CD14-positive monocyte (primary cell): ENCODE measurements at regions not wholly inside any gene's neighbourhood (a gene's known extent, or its start where the extent isn't known, plus 50 kb on each side); places are given as distances from the start of the nearest gene placed in this dataset.
A peak's percentile ranks its signal among the peaks of the same experiment; 100 is the strongest.

Source experiments
- DNase-seq, 3 donors: peaks; one replicate each; pipeline ENCODE4 v3.0.0-alpha.2; 2011 to 2022
- H2AFZ ChIP-seq: 2 replicates; pipeline ENCODE4 v1.6.0; 2012; ENCODE audit warnings: mild to moderate bottlenecking, low read depth, low read length, inconsistent platforms; ENCODE audit not compliant: insufficient read depth, poor library complexity, severe bottlenecking
- H3K27ac ChIP-seq, 2 donors: 1 replicate in 1 of 2; 2 replicates in 1 of 2; pipeline ENCODE4 v1.5.1; 2012 to 2013; ENCODE audit warnings: low read length in 2 of 2, control low read depth in 1 of 2, inconsistent platforms in 1 of 2, low read depth in 1 of 2, mild to moderate bottlenecking in 1 of 2
- H3K27me3 ChIP-seq, 2 donors: one replicate each; pipeline versions ENCODE4 v1.6.0 to v1.6.1; 2011 to 2013; ENCODE audit warnings: low read length in 2 of 2; ENCODE audit not compliant: control insufficient read depth in 2 of 2, insufficient read depth in 2 of 2
- H3K36me3 ChIP-seq, 2 donors: replicated peaks in 1 of 2; 1 replicate in 1 of 2; 2 replicates in 1 of 2; pipeline versions ENCODE4 v1.5.1 to v1.6.1; 2012 to 2013; ENCODE audit warnings: low read length in 2 of 2, control low read depth in 1 of 2, inconsistent platforms in 1 of 2, mild to moderate bottlenecking in 1 of 2; ENCODE audit not compliant: insufficient read depth in 2 of 2, control insufficient read depth in 1 of 2
- H3K4me1 ChIP-seq, 2 donors: 1 replicate in 1 of 2; 2 replicates in 1 of 2; pipeline versions ENCODE4 v1.5.1 to v1.6.1; 2012 to 2013; ENCODE audit warnings: low read length in 2 of 2, control low read depth in 1 of 2, inconsistent platforms in 1 of 2, mild to moderate bottlenecking in 1 of 2, moderate library complexity in 1 of 2; ENCODE audit not compliant: insufficient read depth in 2 of 2, control insufficient read depth in 1 of 2
- H3K4me2 ChIP-seq: replicated peaks from 2 replicates; pipeline ENCODE3; 2012; ENCODE audit warnings: low read length, moderate library complexity, mild to moderate bottlenecking; ENCODE audit not compliant: poor library complexity, severe bottlenecking; ENCODE audit errors: extremely low read depth
- H3K4me3 ChIP-seq, 3 experiments: fragments of 200-600 bp in 1 of 3; sonication (generic) in 1 of 3; replicated peaks in 1 of 3; 1 replicate in 2 of 3; 2 replicates in 1 of 3; pipeline ENCODE4 v1.5.1; 2011 to 2013; ENCODE audit warnings: low read length in 3 of 3, mild to moderate bottlenecking in 3 of 3, control low read depth in 2 of 3, low read depth in 2 of 3, inconsistent platforms in 1 of 3, moderate library complexity in 1 of 3
- H3K79me2 ChIP-seq: 2 replicates; pipeline ENCODE4 v1.6.0; 2012; ENCODE audit warnings: mild to moderate bottlenecking, control low read depth, inconsistent platforms, low read length, moderate library complexity; ENCODE audit not compliant: insufficient read depth
- H3K9ac ChIP-seq: 2 replicates; pipeline ENCODE4 v1.6.0; 2017; ENCODE audit warnings: low read length, mild to moderate bottlenecking; ENCODE audit not compliant: insufficient read depth, poor library complexity, severe bottlenecking
- H3K9me3 ChIP-seq, 2 donors: replicated peaks in 1 of 2; 1 replicate in 1 of 2; 2 replicates in 1 of 2; pipeline versions ENCODE4 v1.5.1 to v1.6.1; 2012 to 2013; ENCODE audit warnings: low read length in 2 of 2, control low read depth in 1 of 2; ENCODE audit not compliant: control insufficient read depth in 1 of 2, insufficient read depth in 1 of 2
- H4K20me1 ChIP-seq: 2 replicates; pipeline ENCODE4 v1.6.0; 2012; ENCODE audit warnings: mild to moderate bottlenecking, low read length, control low read depth, moderate library complexity; ENCODE audit not compliant: insufficient read depth
- H3K27ac Mint-ChIP-seq, 7 donors: one replicate each; pipeline ENCODE4 v1.8.0; 2020; ENCODE audit warnings: mild to moderate bottlenecking in 7 of 7, mixed read lengths in 7 of 7, moderate library complexity in 6 of 7, inconsistent platforms in 2 of 7
- H3K27me3 Mint-ChIP-seq, 3 donors: one replicate each; pipeline ENCODE4 v1.8.0; 2021 to 2022; ENCODE audit warnings: low read depth in 3 of 3, mild to moderate bottlenecking in 3 of 3, mixed read lengths in 3 of 3, moderate library complexity in 3 of 3, inconsistent platforms in 1 of 3
- H3K36me3 Mint-ChIP-seq, 2 donors: one replicate each; pipeline ENCODE4 v1.8.0; 2020; ENCODE audit warnings: mixed read lengths in 2 of 2, inconsistent platforms in 1 of 2, mild to moderate bottlenecking in 1 of 2
- H3K4me1 Mint-ChIP-seq: one replicate; pipeline ENCODE4 v1.8.0; 2020; ENCODE audit warnings: mild to moderate bottlenecking, mixed read lengths
- H3K4me3 Mint-ChIP-seq, 2 donors: one replicate each; pipeline ENCODE4 v1.8.0; 2020; ENCODE audit warnings: mild to moderate bottlenecking in 2 of 2, mixed read lengths in 2 of 2, moderate library complexity in 1 of 2
- H3K9me3 Mint-ChIP-seq, 7 donors: one replicate each; pipeline ENCODE4 v1.8.0; 2020 to 2022; ENCODE audit warnings: mixed read lengths in 7 of 7, mild to moderate bottlenecking in 6 of 7, moderate library complexity in 6 of 7, inconsistent platforms in 2 of 7
- WGBS: methylation state at CpG from one replicate; pipeline ENCODE4 v1.1.5; 2013; ENCODE audit warnings: missing lambda C conversion rate; ENCODE audit not compliant: insufficient coverage; 5-methylcytosine and 5-hydroxymethylcytosine counted together
- intact Hi-C, 2 donors: fragments of 100-400 bp; cut with micrococcal nuclease; formaldehyde crosslinking; loops; one replicate each; pipeline versions ENCODE4 v1.15.0 to v1.15.1; 2023
- TF ChIP-seq, protein P1 (sequence below): fragments of 200-600 bp; IDR thresholded peaks from one replicate; pipeline ENCODE4 v1.8.0; 2022; ENCODE audit warnings: antibody characterized with exemption, mild to moderate bottlenecking

GRCh38 chr14:101627915-101628262 is 66.6 kb downstream of the DIO3 start:
- 23% methylated on average over 12 of the region's 16 CpGs for WGBS
- intact Hi-C loops: loop anchor here (1.0 to 2.0 kb wide), 2 partner anchors 777 kb away; no protein-coding TSS in a partner anchor
- Histone ChIP-seq H3K4me1 (peaks cover 9 to 13% of the 10 kb centered on the region in 2 donors), H3K4me3 (peak overlapping the region in 1 of 3 experiments; percentile 32), H3K36me3 (no peaks in the 10 kb centered on the region), H4K20me1 (no peaks in the 10 kb centered on the region), H3K27me3 (no peaks in the 10 kb centered on the region), H3K27ac (no peak overlapping the region), H3K4me2 (peak overlapping the region; percentile 51), H3K9ac (peak overlapping the region; percentile 27), H2AFZ (peak overlapping the region; percentile 80), H3K79me2 (no peaks in the 10 kb centered on the region), H3K9me3 (no peaks in the 10 kb centered on the region)
- H3K27ac Mint-ChIP-seq: no peak overlapping the region
- peak overlapping the region in 1 of 2 donors; percentile 72 for H3K4me3 Mint-ChIP-seq
- H3K27me3 Mint-ChIP-seq: peaks cover 6 to 11% (median 9%) of the 10 kb centered on the region in 3 donors
- H3K9me3 Mint-ChIP-seq: no peaks in the 10 kb centered on the region
- TF ChIP-seq, protein P1, sequence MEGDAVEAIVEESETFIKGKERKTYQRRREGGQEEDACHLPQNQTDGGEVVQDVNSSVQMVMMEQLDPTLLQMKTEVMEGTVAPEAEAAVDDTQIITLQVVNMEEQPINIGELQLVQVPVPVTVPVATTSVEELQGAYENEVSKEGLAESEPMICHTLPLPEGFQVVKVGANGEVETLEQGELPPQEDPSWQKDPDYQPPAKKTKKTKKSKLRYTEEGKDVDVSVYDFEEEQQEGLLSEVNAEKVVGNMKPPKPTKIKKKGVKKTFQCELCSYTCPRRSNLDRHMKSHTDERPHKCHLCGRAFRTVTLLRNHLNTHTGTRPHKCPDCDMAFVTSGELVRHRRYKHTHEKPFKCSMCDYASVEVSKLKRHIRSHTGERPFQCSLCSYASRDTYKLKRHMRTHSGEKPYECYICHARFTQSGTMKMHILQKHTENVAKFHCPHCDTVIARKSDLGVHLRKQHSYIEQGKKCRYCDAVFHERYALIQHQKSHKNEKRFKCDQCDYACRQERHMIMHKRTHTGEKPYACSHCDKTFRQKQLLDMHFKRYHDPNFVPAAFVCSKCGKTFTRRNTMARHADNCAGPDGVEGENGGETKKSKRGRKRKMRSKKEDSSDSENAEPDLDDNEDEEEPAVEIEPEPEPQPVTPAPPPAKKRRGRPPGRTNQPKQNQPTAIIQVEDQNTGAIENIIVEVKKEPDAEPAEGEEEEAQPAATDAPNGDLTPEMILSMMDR: no peak
- DNase-seq: no peak
- H3K4me1 Mint-ChIP-seq: peaks cover 6% of the 10 kb centered on the region
- H3K36me3 Mint-ChIP-seq: no peaks in the 10 kb centered on the region

DNA sequence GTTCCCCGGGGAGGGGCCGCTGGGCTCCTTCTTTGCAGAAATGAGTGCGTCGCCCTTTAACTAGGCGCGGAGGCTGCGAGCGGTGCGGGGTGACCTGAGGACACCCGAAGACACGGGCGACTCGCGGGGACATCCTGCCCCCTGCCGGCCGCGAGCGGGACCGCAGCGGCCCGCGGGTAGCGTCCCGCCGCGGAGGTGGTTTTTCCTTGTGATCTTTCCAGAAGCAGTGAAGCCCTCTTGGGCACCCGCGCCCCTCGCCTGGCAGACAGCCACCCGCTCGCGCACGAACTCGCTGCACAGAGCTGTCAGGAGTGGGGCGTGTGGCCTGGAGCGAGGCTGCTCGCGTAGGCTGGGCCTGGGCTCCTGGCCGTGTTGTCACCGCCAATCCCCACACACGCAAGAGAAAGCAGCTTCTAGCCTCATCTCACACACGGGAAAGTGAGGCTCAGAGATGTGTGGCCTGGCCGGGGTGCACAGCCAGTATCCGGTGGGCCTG is 67.2 kb downstream of the DIO3 start:
- H3K79me2 ChIP-seq: no peaks in the 10 kb centered on the region
- Mint-ChIP-seq H3K4me1 (peaks cover 6% of the 10 kb centered on the region), H3K27ac (no peak overlapping the region), H3K9me3 (no peaks in the 10 kb centered on the region), H3K4me3 (peak overlapping the region in 1 of 2 donors; percentile 37), H3K36me3 (no peaks in the 10 kb centered on the region), H3K27me3 (peaks cover 6 to 11% (median 9%) of the 10 kb centered on the region in 3 donors)
- H3K27ac ChIP-seq: no peak overlapping the region
- 4% methylated on average over 42 of the region's 44 CpGs for WGBS
- peak overlapping the region in 1 of 3 experiments; percentile 32 for H3K4me3 ChIP-seq
- peaks cover 9 to 13% of the 10 kb centered on the region in 2 donors for H3K4me1 ChIP-seq
- no peaks in the 10 kb centered on the region for H3K27me3 ChIP-seq
- H3K9me3 ChIP-seq: no peaks in the 10 kb centered on the region
- no peaks in the 10 kb centered on the region for H4K20me1 ChIP-seq
- TF ChIP-seq, protein P1: peak; percentile 98
- H3K4me2 ChIP-seq: peak overlapping the region; percentile 51
- peak; percentile 38 to 57 (median 51) for DNase-seq
- H3K36me3 ChIP-seq: no peaks in the 10 kb centered on the region
- H2AFZ ChIP-seq: peak overlapping the region; percentile 80
- peak overlapping the region; percentile 27 for H3K9ac ChIP-seq
- intact Hi-C loops: loop anchor here (1.0 to 2.0 kb wide), 2 partner anchors 777 to 778 kb away; no protein-coding TSS in a partner anchor
